Endodermal cell (in vitro differentiated cells): ENCODE measurements at regions not wholly inside any gene's neighbourhood (a gene's known extent, or its start where the extent isn't known, plus 50 kb on each side); places are given as distances from the start of the nearest gene placed in this dataset.

ENCODE experiments used
- DNase-seq: peaks from one replicate; pipeline ENCODE4 v3.0.0-alpha.2; 2017
- H3K27ac ChIP-seq: 2 replicates; pipeline ENCODE4 v1.5.1; 2013; ENCODE audit warnings: mild to moderate bottlenecking, low read depth, low read length, moderate library complexity
- H3K27me3 ChIP-seq: 2 replicates; pipeline ENCODE4 v1.6.1; 2013; ENCODE audit warnings: mild to moderate bottlenecking, low read length, moderate library complexity; ENCODE audit not compliant: insufficient read depth, control insufficient read depth, poor library complexity, severe bottlenecking
- H3K36me3 ChIP-seq: 2 replicates; pipeline ENCODE4 v1.7.0; 2013; ENCODE audit warnings: mild to moderate bottlenecking, low read length, moderate library complexity; ENCODE audit not compliant: control insufficient read depth, insufficient read depth
- H3K4me1 ChIP-seq: one replicate; pipeline ENCODE4 v1.7.0; 2013; ENCODE audit warnings: low read length; ENCODE audit not compliant: control insufficient read depth, insufficient read depth
- H3K4me3 ChIP-seq: 2 replicates; pipeline ENCODE4 v1.5.1; 2013; ENCODE audit warnings: mild to moderate bottlenecking, low read length, moderate library complexity
- H3K9ac ChIP-seq: 2 replicates; pipeline ENCODE4 v1.6.1; 2013; ENCODE audit warnings: mild to moderate bottlenecking, low read length, moderate library complexity; ENCODE audit not compliant: poor library complexity, severe bottlenecking; ENCODE audit errors: extremely low read depth
- H3K9me3 ChIP-seq: 2 replicates; pipeline ENCODE4 v1.6.1; 2013; ENCODE audit warnings: mild to moderate bottlenecking, low read length, moderate library complexity; ENCODE audit not compliant: control insufficient read depth
- H3K27ac Mint-ChIP-seq: 2 replicates; pipeline ENCODE4 v1.8.0; 2020; ENCODE audit warnings: mixed read lengths
- H3K27me3 Mint-ChIP-seq: 2 replicates; pipeline ENCODE4 v1.8.0; 2021; ENCODE audit warnings: mild to moderate bottlenecking, mixed read lengths; ENCODE audit not compliant: insufficient read depth
- H3K36me3 Mint-ChIP-seq: 2 replicates; pipeline ENCODE4 v1.8.0; 2020; ENCODE audit warnings: low read depth, mixed read lengths
- H3K4me1 Mint-ChIP-seq: 2 replicates; pipeline ENCODE4 v1.8.0; 2020; ENCODE audit warnings: mixed read lengths
- H3K4me3 Mint-ChIP-seq: 2 replicates; pipeline ENCODE4 v1.8.0; 2020; ENCODE audit warnings: mild to moderate bottlenecking, moderate library complexity, mixed read lengths
- H3K9me3 Mint-ChIP-seq: 2 replicates; pipeline ENCODE4 v1.8.0; 2020; ENCODE audit warnings: mild to moderate bottlenecking, mixed read lengths
- CTCF ChIP-seq: fragments of 200-600 bp; sonication (generic); conservative IDR thresholded peaks from 2 replicates; pipeline ENCODE4 v1.5.0; 2021; ENCODE audit warnings: antibody characterized with exemption, mild to moderate bottlenecking
- WGBS, 2 experiments: methylation state at CpG; one replicate each; pipeline versions ENCODE4 v1.1.5 to v1.1.7; 2013; ENCODE audit warnings: missing lambda C conversion rate in 2 of 2, mixed read lengths in 1 of 2; ENCODE audit not compliant: insufficient coverage in 1 of 2, insufficient read length in 1 of 2; 5-methylcytosine and 5-hydroxymethylcytosine counted together

- 80 to 89% methylated on average over 3 to 4 of the region's 4 CpGs for WGBS, 2 experiments
- DNase-seq = no peak
- no peaks in the 10 kb centered on the region for H3K27me3 Mint-ChIP-seq
Observed at GRCh38 chr15:96505014-96505413, 174.5 kb downstream of the NR2F2 start.

GRCh38 chr15:96514607-96515285, 184.2 kb downstream of the NR2F2 start:
- no peak overlapping the region for H3K27ac ChIP-seq
- TF ChIP-seq CTCF = no peak

More at GRCh38 chr15:96505014-96505413, 174.5 kb downstream of the NR2F2 start:
- no peak overlapping the region for H3K27ac Mint-ChIP-seq
- H3K4me1 ChIP-seq = no peaks in the 10 kb centered on the region
- TF ChIP-seq CTCF = no peak
- no peak overlapping the region for H3K4me3 Mint-ChIP-seq
- H3K4me1 Mint-ChIP-seq = no peaks in the 10 kb centered on the region
- peaks cover 24% of the 10 kb centered on the region for H3K27me3 ChIP-seq
- H3K36me3 Mint-ChIP-seq = no peaks in the 10 kb centered on the region
- no peak overlapping the region for H3K9ac ChIP-seq
- H3K9me3 ChIP-seq = no peaks in the 10 kb centered on the region
- H3K27ac ChIP-seq = no peak overlapping the region
- H3K36me3 ChIP-seq = no peaks in the 10 kb centered on the region
- no peaks in the 10 kb centered on the region for H3K9me3 Mint-ChIP-seq
- no peak overlapping the region for H3K4me3 ChIP-seq

GRCh38 chr15:96515371-96515770, 184.9 kb downstream of the NR2F2 start:
- 76 to 92% methylated on average over 2 to 3 of the region's 3 CpGs for WGBS, 2 experiments
- no peaks in the 10 kb centered on the region for H3K27me3 ChIP-seq

More at GRCh38 chr15:96514607-96515285, 184.2 kb downstream of the NR2F2 start:
- no peak overlapping the region for H3K4me3 Mint-ChIP-seq
- H3K27me3 Mint-ChIP-seq = no peaks in the 10 kb centered on the region
- no peaks in the 10 kb centered on the region for H3K27me3 ChIP-seq
- no peaks in the 10 kb centered on the region for H3K4me1 ChIP-seq
- DNase-seq = no peak
- no peaks in the 10 kb centered on the region for H3K4me1 Mint-ChIP-seq
- H3K4me3 ChIP-seq = no peak overlapping the region
- 85 to 95% methylated on average over 3 to 4 of the region's 6 CpGs for WGBS, 2 experiments
- H3K9me3 ChIP-seq = no peaks in the 10 kb centered on the region
- H3K9ac ChIP-seq = no peak overlapping the region
- H3K36me3 Mint-ChIP-seq = no peaks in the 10 kb centered on the region
- H3K9me3 Mint-ChIP-seq = peaks cover 3% of the 10 kb centered on the region
- H3K36me3 ChIP-seq = no peaks in the 10 kb centered on the region
- no peak overlapping the region for H3K27ac Mint-ChIP-seq

More at GRCh38 chr15:96515371-96515770, 184.9 kb downstream of the NR2F2 start:
- no peak for DNase-seq
- Mint-ChIP-seq H3K4me3 (no peak overlapping the region), H3K27me3 (no peaks in the 10 kb centered on the region), H3K4me1 (no peaks in the 10 kb centered on the region), H3K36me3 (no peaks in the 10 kb centered on the region), H3K27ac (no peak overlapping the region), H3K9me3 (peaks cover 3% of the 10 kb centered on the region)
- Histone ChIP-seq H3K4me3 (no peak overlapping the region), H3K27ac (no peak overlapping the region), H3K9me3 (no peaks in the 10 kb centered on the region), H3K36me3 (no peaks in the 10 kb centered on the region), H3K9ac (no peak overlapping the region), H3K4me1 (no peaks in the 10 kb centered on the region)
- no peak for TF ChIP-seq CTCF
